Hepatocyte (in vitro differentiated cells): ENCODE measurements at regions not wholly inside any gene's neighbourhood (a gene's known extent, or its start where the extent isn't known, plus 50 kb on each side); places are given as distances from the start of the nearest gene placed in this dataset.
A peak's percentile ranks its signal among the peaks of the same experiment; 100 is the strongest.

ENCODE experiments used
- DNase-seq: peaks from one replicate; pipeline ENCODE4 v3.0.0-alpha.2; 2016; ENCODE audit warnings: low spot score
- H2AFZ ChIP-seq: fragments of 200-600 bp; sonication (generic); 2 replicates; pipeline ENCODE4 v1.6.0; 2016; ENCODE audit warnings: antibody characterized with exemption, mild to moderate bottlenecking
- H3K27ac ChIP-seq: fragments of 200-600 bp; sonication (generic); 2 replicates; pipeline ENCODE4 v1.5.1; 2016; ENCODE audit warnings: mild to moderate bottlenecking
- H3K27me3 ChIP-seq: fragments of 200-600 bp; sonication (generic); 2 replicates; pipeline ENCODE4 v1.6.1; 2016
- H3K36me3 ChIP-seq: fragments of 200-600 bp; sonication (generic); replicated peaks from 2 replicates; pipeline ENCODE4 v1.5.1; 2016; ENCODE audit warnings: low read depth; ENCODE audit not compliant: insufficient read depth
- H3K4me1 ChIP-seq: fragments of 200-600 bp; sonication (generic); 2 replicates; pipeline ENCODE4 v1.5.1; 2016; ENCODE audit warnings: mild to moderate bottlenecking, moderate library complexity; ENCODE audit not compliant: insufficient read depth
- H3K4me2 ChIP-seq: fragments of 200-600 bp; sonication (generic); 2 replicates; pipeline ENCODE4 v1.6.0; 2016
- H3K4me3 ChIP-seq: fragments of 200-600 bp; sonication (generic); 2 replicates; pipeline ENCODE4 v1.5.1; 2016; ENCODE audit warnings: mild to moderate bottlenecking
- H3K79me2 ChIP-seq: fragments of 200-600 bp; sonication (generic); 2 replicates; pipeline ENCODE4 v1.6.0; 2017; ENCODE audit warnings: mild to moderate bottlenecking
- H3K9me2 ChIP-seq: fragments of 200-600 bp; sonication (generic); replicated peaks from 2 replicates; pipeline ENCODE4 v1.6.0; 2017; ENCODE audit warnings: mild to moderate bottlenecking; ENCODE audit not compliant: insufficient read depth
- H3K9me3 ChIP-seq: fragments of 200-600 bp; sonication (generic); 2 replicates; pipeline ENCODE4 v1.5.1; 2016; ENCODE audit warnings: low read depth, mild to moderate bottlenecking
- H4K20me1 ChIP-seq: fragments of 200-600 bp; sonication (generic); 2 replicates; pipeline ENCODE4 v1.6.0; 2016; ENCODE audit warnings: mild to moderate bottlenecking; ENCODE audit not compliant: insufficient read depth, poor library complexity, severe bottlenecking
- EZH2 ChIP-seq: fragments of 200-600 bp; sonication (generic); IDR thresholded peaks from 2 replicates; pipeline ENCODE4 v1.6.1; 2016; ENCODE audit warnings: antibody characterized with exemption, mild to moderate bottlenecking, borderline replicate concordance
- EZH2phosphoT487 ChIP-seq: fragments of 200-600 bp; sonication (generic); IDR thresholded peaks from one replicate; pipeline ENCODE4 v1.6.1; 2018; ENCODE audit warnings: antibody characterized with exemption, mild to moderate bottlenecking, low read depth, moderate library complexity; ENCODE audit not compliant: unreplicated experiment, severe bottlenecking
- WGBS: methylation state at CpG from one replicate; pipeline ENCODE4 v1.1.6; 2016; ENCODE audit warnings: low lambda C conversion rate; ENCODE audit errors: missing lambda C conversion rate; 5-methylcytosine and 5-hydroxymethylcytosine counted together
- TF ChIP-seq, protein P1 (sequence below): fragments of 200-600 bp; sonication (generic); IDR thresholded peaks from 2 replicates; pipeline ENCODE4 v1.5.1; 2016; ENCODE audit warnings: antibody characterized with exemption, mild to moderate bottlenecking; ENCODE audit not compliant: poor library complexity

DNA sequence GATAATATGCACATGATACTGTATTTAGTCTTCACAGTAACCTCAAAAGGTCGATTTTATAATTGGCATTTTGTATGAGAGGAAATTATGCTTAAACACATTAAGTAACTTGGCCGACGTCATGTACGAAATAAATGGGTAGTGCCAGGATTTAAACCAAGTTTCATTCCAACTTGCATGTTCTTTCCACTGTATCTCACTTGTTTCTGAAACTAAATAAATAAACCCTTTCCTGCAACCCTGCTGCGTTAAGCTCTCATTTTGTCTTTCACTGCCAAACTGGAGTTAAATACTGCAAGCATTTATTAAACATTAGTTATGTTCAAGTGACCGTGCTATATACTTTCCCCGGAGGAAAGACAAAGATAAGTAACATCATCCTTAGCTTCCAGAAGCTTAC, 293.9 kb upstream of the PRKD1 start:
- no peaks in the 10 kb centered on the region for H3K9me2 ChIP-seq
- H2AFZ ChIP-seq: no peak overlapping the region
- TF ChIP-seq EZH2phosphoT487 (no peak), EZH2 (no peak)
- TF ChIP-seq, protein P1, sequence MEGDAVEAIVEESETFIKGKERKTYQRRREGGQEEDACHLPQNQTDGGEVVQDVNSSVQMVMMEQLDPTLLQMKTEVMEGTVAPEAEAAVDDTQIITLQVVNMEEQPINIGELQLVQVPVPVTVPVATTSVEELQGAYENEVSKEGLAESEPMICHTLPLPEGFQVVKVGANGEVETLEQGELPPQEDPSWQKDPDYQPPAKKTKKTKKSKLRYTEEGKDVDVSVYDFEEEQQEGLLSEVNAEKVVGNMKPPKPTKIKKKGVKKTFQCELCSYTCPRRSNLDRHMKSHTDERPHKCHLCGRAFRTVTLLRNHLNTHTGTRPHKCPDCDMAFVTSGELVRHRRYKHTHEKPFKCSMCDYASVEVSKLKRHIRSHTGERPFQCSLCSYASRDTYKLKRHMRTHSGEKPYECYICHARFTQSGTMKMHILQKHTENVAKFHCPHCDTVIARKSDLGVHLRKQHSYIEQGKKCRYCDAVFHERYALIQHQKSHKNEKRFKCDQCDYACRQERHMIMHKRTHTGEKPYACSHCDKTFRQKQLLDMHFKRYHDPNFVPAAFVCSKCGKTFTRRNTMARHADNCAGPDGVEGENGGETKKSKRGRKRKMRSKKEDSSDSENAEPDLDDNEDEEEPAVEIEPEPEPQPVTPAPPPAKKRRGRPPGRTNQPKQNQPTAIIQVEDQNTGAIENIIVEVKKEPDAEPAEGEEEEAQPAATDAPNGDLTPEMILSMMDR: no peak
- no peak for DNase-seq
- no peaks in the 10 kb centered on the region for H4K20me1 ChIP-seq
- WGBS: 60% methylated on average over 7 of the region's 7 CpGs
- peak overlapping the region; percentile 42 for H3K4me2 ChIP-seq
- H3K27ac ChIP-seq: no peak overlapping the region
- peaks cover 7% of the 10 kb centered on the region for H3K4me1 ChIP-seq
- H3K27me3 ChIP-seq: no peaks in the 10 kb centered on the region
- H3K9me3 ChIP-seq: no peaks in the 10 kb centered on the region
- H3K36me3 ChIP-seq: no peaks in the 10 kb centered on the region
- no peaks in the 10 kb centered on the region for H3K79me2 ChIP-seq
- H3K4me3 ChIP-seq: no peak overlapping the region

DNA sequence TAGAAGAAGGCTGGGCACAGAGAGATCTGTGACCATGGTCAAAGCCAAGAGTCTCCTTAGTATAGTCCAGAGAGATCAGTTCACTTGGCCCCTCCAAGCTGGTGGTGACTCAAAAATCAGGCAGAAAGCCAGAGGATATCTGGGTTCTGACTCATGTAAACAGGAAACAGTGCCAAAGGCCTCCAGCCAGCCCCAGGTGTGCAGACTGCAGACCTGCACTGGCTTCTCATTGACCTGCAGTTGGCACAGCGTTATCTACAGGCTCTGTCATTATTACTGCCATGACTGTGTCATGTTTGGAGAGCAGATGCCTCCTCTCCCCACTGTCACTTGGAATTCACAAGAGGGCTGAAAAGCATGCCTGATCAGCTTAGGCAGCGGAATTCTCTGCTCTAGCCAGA, 295.7 kb upstream of the PRKD1 start:
- Histone ChIP-seq H3K9me2 (no peaks in the 10 kb centered on the region), H3K36me3 (no peaks in the 10 kb centered on the region), H3K4me3 (no peak overlapping the region), H3K9me3 (no peaks in the 10 kb centered on the region), H3K79me2 (no peaks in the 10 kb centered on the region), H3K4me2 (no peak overlapping the region), H3K27me3 (no peaks in the 10 kb centered on the region), H2AFZ (no peak overlapping the region), H4K20me1 (no peaks in the 10 kb centered on the region), H3K27ac (no peak overlapping the region), H3K4me1 (peaks cover 7% of the 10 kb centered on the region)
- TF ChIP-seq EZH2phosphoT487: no peak
- TF ChIP-seq, protein P1: no peak
- no peak for TF ChIP-seq EZH2
- peak; percentile 79 for DNase-seq
- WGBS: 39% methylated on average over 2 of the region's 2 CpGs

DNA sequence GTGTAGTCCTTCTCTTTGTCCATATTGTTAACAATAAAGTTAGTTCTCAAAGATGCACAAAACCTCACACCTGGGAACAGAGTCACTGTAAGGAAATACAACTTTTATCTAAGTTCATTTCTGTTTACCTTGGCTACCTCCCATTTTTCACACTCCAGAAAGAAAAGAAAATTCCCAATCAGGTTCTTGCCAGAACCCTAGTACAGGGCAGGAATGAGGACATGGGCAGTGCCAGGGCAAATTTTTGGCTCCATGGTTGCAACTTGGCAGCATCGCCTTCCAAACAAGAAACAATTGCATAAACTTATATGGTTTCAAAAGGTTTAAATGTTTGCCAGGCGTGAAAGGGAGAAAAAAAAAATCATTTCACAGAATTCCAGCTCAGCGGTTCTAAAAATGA, 296.3 kb upstream of the PRKD1 start:
- H3K9me2 ChIP-seq: no peaks in the 10 kb centered on the region
- no peak overlapping the region for H3K27ac ChIP-seq
- no peaks in the 10 kb centered on the region for H3K27me3 ChIP-seq
- no peaks in the 10 kb centered on the region for H3K79me2 ChIP-seq
- 91% methylated on average over 3 of the region's 3 CpGs for WGBS
- TF ChIP-seq EZH2phosphoT487 (no peak), EZH2 (no peak)
- TF ChIP-seq, protein P1: no peak
- no peak overlapping the region for H3K4me3 ChIP-seq
- H3K4me2 ChIP-seq: no peak overlapping the region
- H2AFZ ChIP-seq: no peak overlapping the region
- H4K20me1 ChIP-seq: no peaks in the 10 kb centered on the region
- H3K36me3 ChIP-seq: no peaks in the 10 kb centered on the region
- H3K4me1 ChIP-seq: peaks cover 7% of the 10 kb centered on the region
- DNase-seq: no peak
- H3K9me3 ChIP-seq: no peaks in the 10 kb centered on the region

DNA sequence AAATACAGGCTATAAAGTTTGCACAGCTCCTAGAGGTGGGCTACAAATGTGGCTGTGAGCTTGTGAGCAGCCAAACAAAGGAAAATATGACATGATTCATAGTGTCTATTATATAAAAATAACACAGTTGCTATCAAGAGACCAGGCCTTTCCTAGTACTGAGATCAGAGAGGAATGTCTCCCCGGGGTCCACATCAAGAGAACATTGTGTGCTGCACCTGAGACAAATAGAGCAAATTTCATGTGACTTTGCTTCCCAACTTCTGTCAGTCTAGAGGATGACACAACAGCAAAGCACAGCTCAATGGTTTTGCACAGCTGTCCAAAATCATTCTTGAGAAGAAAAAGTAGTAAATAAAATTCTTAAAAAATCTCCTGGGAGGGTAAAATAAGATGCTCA, 297.5 kb upstream of the PRKD1 start:
- Histone ChIP-seq H3K27ac (no peak overlapping the region), H3K4me2 (no peak overlapping the region), H3K36me3 (no peaks in the 10 kb centered on the region), H3K4me3 (no peak overlapping the region), H3K9me3 (no peaks in the 10 kb centered on the region), H3K79me2 (no peaks in the 10 kb centered on the region), H3K9me2 (no peaks in the 10 kb centered on the region), H4K20me1 (no peaks in the 10 kb centered on the region), H2AFZ (no peak overlapping the region), H3K27me3 (no peaks in the 10 kb centered on the region), H3K4me1 (peaks cover 7% of the 10 kb centered on the region)
- DNase-seq: no peak
- TF ChIP-seq EZH2 (no peak), EZH2phosphoT487 (no peak)
- TF ChIP-seq, protein P1: no peak
- 81% methylated on average over 1 of the region's 1 CpG for WGBS
